GM12873 (cell line): ENCODE measurements at regions not wholly inside any gene's neighbourhood (a gene's known extent, or its start where the extent isn't known, plus 50 kb on each side); places are given as distances from the start of the nearest gene placed in this dataset.

Experiments
- TF ChIP-seq, protein P1 (sequence below): IDR thresholded peaks from 2 replicates; pipeline ENCODE4 v1.5.1; 2012; ENCODE audit warnings: low read depth, mild to moderate bottlenecking, moderate library complexity, low read length, control low read depth; ENCODE audit not compliant: insufficient read depth; ENCODE audit errors: missing control alignments

DNA sequence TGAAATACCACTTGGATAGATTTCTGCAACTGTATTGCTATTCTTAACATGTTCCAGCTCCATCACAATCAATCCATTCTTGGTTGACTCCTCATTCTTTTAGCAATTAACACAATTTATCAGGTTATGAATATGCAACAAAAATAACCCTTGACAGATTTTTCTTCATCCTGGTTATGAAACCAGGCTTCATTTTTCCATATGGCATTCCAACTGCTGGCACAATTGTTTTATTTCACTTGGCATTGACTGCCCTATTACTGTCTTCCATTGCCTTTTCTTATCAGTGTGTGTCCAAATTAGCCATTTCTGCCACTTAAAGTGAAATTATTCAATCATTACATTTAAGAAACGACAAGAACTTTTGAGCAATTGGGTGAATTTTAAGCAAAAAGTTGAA is 388.8 kb upstream of the EPHA5 start:
- TF ChIP-seq, protein P1, sequence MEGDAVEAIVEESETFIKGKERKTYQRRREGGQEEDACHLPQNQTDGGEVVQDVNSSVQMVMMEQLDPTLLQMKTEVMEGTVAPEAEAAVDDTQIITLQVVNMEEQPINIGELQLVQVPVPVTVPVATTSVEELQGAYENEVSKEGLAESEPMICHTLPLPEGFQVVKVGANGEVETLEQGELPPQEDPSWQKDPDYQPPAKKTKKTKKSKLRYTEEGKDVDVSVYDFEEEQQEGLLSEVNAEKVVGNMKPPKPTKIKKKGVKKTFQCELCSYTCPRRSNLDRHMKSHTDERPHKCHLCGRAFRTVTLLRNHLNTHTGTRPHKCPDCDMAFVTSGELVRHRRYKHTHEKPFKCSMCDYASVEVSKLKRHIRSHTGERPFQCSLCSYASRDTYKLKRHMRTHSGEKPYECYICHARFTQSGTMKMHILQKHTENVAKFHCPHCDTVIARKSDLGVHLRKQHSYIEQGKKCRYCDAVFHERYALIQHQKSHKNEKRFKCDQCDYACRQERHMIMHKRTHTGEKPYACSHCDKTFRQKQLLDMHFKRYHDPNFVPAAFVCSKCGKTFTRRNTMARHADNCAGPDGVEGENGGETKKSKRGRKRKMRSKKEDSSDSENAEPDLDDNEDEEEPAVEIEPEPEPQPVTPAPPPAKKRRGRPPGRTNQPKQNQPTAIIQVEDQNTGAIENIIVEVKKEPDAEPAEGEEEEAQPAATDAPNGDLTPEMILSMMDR = no peak

DNA sequence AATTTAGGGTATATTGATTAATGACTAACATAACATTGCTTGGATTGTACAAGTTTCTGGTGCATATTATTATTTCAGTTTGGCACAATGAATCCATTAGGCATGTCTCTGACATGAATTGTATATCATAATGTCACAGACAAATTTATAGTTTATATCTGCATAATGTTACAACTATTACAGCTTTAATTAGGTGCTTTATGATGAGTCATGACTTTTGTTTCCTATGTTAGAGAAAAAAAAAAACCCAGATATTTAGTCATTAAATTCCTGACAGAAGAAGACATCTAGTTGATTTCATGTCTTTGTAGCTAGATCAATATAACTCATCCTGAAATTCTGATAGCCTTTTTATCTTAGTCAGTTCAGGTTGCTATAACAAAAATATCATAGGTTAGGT is 385.7 kb upstream of the EPHA5 start:
- TF ChIP-seq, protein P1 = no peak

DNA sequence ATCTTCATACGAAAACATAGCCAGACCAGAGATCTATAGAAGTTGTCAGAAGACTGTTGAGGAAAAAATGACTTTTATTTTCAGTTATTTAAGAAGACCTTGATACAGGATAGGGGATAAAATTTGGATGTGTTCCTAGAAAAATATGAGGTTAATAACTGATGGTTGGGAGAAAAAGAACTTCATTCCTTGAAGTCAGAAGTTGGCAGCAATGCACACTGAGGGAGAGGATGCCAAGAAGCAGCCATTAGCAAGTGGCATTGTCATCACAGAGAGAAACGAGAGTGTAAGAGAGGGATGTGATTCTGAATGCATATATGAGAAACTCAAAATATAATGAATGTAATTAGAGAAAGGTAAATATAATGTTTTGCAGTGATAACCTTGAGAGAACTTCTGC is 382.1 kb upstream of the EPHA5 start:
- TF ChIP-seq, protein P1 = no peak

DNA sequence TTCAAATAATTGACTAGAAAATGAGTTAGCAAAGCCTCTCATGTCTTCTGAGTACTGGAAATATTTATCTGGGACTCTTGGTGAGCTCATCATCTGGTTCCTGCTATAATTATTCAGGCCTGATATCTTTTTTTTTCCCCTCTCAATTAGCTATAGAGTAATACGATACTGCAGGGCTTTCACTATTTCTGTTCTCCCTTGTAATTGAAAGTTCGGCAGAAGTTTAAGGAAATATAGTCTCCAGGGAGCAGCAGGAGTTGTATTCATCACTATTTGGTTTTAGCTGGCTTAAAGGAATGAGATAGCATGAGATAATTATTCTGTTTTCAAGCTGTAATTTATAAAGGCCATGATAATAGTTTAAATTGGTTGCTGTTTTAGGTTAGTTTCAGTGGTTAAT is 378.6 kb upstream of the EPHA5 start:
- TF ChIP-seq, protein P1 = no peak

DNA sequence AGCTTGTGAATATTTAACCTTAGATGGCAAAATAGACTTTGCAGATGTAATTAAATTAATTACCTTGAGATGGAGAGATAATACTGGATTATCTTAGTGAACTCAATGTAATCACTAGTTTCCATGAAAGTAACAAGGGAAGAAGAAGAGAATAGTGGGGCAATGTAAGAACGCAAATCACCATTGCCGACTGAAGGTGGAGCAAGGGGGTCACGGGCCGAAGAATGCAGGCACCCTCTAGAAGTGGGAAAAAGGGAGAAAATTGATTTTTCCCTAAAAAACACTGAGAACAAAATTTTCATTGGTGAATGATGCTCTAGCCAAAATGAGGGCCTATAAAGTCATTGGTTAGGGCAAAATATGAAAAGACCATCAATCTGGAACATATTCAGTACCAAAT is 375.6 kb upstream of the EPHA5 start:
- TF ChIP-seq, protein P1 = no peak

DNA sequence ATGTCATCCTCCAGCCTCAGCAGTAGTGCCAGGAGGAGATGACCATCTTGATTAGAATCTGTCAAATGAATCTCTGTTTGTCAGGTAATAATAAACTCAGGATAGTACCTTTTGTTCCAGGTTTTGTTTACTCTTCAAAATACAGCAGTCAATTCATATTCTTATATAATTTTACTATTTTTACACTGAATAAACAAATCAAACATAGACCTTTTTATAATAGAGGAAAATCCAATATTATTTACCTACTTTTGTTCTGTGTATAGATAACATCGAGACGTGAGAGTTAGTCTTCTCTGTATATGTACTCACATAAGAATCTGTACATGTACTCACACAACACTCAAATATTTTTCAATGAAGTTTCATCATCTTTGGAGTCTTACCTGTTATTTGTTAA is 365.4 kb upstream of the EPHA5 start:
- TF ChIP-seq, protein P1 = no peak

DNA sequence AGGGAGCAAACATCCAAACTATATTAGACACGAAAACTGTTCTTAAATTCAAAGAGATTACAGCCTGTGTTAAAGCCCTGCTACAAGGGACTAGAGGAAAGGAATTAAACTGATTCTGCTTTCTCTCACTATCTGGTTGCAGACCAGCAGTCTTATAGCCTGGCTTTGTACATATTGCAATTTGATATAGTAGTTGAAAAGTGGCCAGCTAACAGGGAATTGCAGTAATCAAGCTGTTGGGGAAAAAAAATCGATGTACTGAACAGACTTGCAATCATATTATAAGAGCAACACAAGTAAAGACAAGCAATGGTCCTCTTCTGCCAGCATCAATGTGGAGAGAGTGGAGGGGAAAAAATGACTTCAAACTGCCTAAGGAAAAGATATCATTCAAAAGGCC is 364.4 kb upstream of the EPHA5 start:
- TF ChIP-seq, protein P1 = no peak

DNA sequence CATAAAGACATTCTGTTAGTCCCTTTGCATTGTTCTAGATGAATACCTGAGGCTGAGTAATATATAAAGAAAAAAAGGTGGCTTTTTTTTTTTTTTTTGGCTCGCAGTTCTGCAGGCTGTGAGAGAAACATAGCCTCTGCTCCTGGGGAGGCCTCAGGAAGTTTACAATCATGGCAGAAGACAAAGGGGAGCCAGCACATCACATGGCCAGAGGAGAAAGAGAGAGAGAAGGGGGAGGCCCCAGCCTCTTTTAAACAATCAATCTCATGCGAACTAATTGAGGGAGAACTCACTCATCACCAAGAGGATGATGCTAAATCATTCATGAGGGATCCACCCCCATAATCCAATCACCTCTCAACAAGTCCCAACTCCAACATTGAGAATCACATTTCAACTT is 364.0 kb upstream of the EPHA5 start:
- TF ChIP-seq, protein P1 = no peak
